HEK293 (cell line): ENCODE measurements at regions not wholly inside any gene's neighbourhood (a gene's known extent, or its start where the extent isn't known, plus 50 kb on each side); places are given as distances from the start of the nearest gene placed in this dataset.

Experiments used
- CTCF ChIA-PET: fragments of 350-600 bp; formaldehyde crosslinking; extraction: SDS; loops from one replicate; lab custom pipeline; 2021; ENCODE audit warnings: antibody characterized with exemption; lab: Yijun Ruan, JAX
- POLR2A ChIA-PET: fragments of 300-600 bp; formaldehyde crosslinking; extraction: SDS; loops from one replicate; lab custom pipeline; 2020; ENCODE audit warnings: antibody characterized with exemption, inconsistent platforms; lab: Yijun Ruan, JAX
- H3K27ac ChIP-seq: fragments of 200-500 bp; sonication (Bioruptor generic); 2 replicates; pipeline ENCODE4 v1.5.1; 2014; ENCODE audit warnings: low read depth, low read length, control low read depth, inconsistent platforms; ENCODE audit errors: extremely low read depth
- H3K36me3 ChIP-seq, 2 experiments: fragments of 200-500 bp in 1 of 2; sonication (Bioruptor generic) in 1 of 2; 1 replicate in 1 of 2; 2 replicates in 1 of 2; pipeline ENCODE4 v1.5.1; 2014 to 2017; ENCODE audit warnings: inconsistent platforms in 2 of 2, low read length in 2 of 2; ENCODE audit not compliant: control insufficient read depth in 2 of 2, insufficient read depth in 1 of 2
- H3K4me1 ChIP-seq: fragments of 200-500 bp; sonication (Bioruptor generic); 2 replicates; pipeline ENCODE4 v1.5.1; 2014; ENCODE audit warnings: mild to moderate bottlenecking, low read length, inconsistent platforms; ENCODE audit not compliant: control insufficient read depth, insufficient read depth
- H3K4me3 ChIP-seq: 2 replicates; pipeline ENCODE4 v1.5.1; 2011; ENCODE audit warnings: low read depth, mild to moderate bottlenecking, control low read depth, low read length, moderate library complexity
- H3K9me3 ChIP-seq: fragments of 200-500 bp; sonication (Bioruptor generic); 2 replicates; pipeline ENCODE4 v1.5.1; 2014; ENCODE audit warnings: low read depth, low read length, inconsistent platforms; ENCODE audit not compliant: control insufficient read depth, insufficient read depth
- BCL11A ChIP-seq: fragments of 450-650 bp; formaldehyde crosslinking; IDR thresholded peaks from 2 replicates; pipeline ENCODE4 v1.5.1; 2016; ENCODE audit warnings: low read depth, missing biosample characterization, missing genetic modification characterization
- GFI1B ChIP-seq: fragments of 450-650 bp; formaldehyde crosslinking; IDR thresholded peaks from 2 replicates; pipeline ENCODE4 v1.5.1; 2016; ENCODE audit warnings: missing biosample characterization, missing genetic modification characterization
- KLF7 ChIP-seq: fragments of 450-650 bp; formaldehyde crosslinking; IDR thresholded peaks from 2 replicates; pipeline ENCODE4 v1.5.1; 2016; ENCODE audit warnings: missing biosample characterization, missing genetic modification characterization, borderline replicate concordance
- PRDM1 ChIP-seq: fragments of 450-650 bp; formaldehyde crosslinking; IDR thresholded peaks from 2 replicates; pipeline ENCODE4; 2016; ENCODE audit warnings: missing biosample characterization, missing genetic modification characterization
- SALL2 ChIP-seq: fragments of 450-650 bp; formaldehyde crosslinking; IDR thresholded peaks from 2 replicates; pipeline ENCODE4 v1.5.0; 2017; ENCODE audit warnings: missing biosample characterization, mild to moderate bottlenecking, missing genetic modification characterization, borderline replicate concordance
- SCRT2 ChIP-seq: fragments of 450-650 bp; formaldehyde crosslinking; IDR thresholded peaks from 2 replicates; pipeline ENCODE4 v1.5.1; 2016; ENCODE audit warnings: missing biosample characterization, missing genetic modification characterization
- WT1 ChIP-seq: fragments of 450-650 bp; formaldehyde crosslinking; IDR thresholded peaks from 2 replicates; pipeline ENCODE4 v1.5.1; 2016; ENCODE audit warnings: missing biosample characterization, missing genetic modification characterization
- ZFP37 ChIP-seq: fragments of 450-650 bp; formaldehyde crosslinking; IDR thresholded peaks from 2 replicates; pipeline ENCODE4 v1.5.1; 2016; ENCODE audit warnings: missing biosample characterization, missing genetic modification characterization
- ZNF174 ChIP-seq: fragments of 450-650 bp; formaldehyde crosslinking; IDR thresholded peaks from 2 replicates; pipeline ENCODE4 v1.5.0; 2017; ENCODE audit warnings: missing biosample characterization, mild to moderate bottlenecking, missing genetic modification characterization
- ZNF184 ChIP-seq: fragments of 450-650 bp; IDR thresholded peaks from 2 replicates; pipeline ENCODE4 v1.5.1; 2018; ENCODE audit warnings: missing biosample characterization, mild to moderate bottlenecking, missing genetic modification characterization
- ZNF266 ChIP-seq: fragments of 450-650 bp; formaldehyde crosslinking; IDR thresholded peaks from 2 replicates; pipeline ENCODE4 v1.5.1; 2016; ENCODE audit warnings: missing biosample characterization, missing genetic modification characterization, low read depth
- ZNF324 ChIP-seq: fragments of 450-650 bp; formaldehyde crosslinking; IDR thresholded peaks from 2 replicates; pipeline ENCODE4 v1.5.1; 2016; ENCODE audit warnings: missing biosample characterization, missing genetic modification characterization
- ZNF335 ChIP-seq: fragments of 450-650 bp; formaldehyde crosslinking; conservative IDR thresholded peaks from 2 replicates; pipeline ENCODE4 v1.5.1; 2016; ENCODE audit warnings: missing biosample characterization, missing genetic modification characterization
- ZNF37A ChIP-seq: fragments of 450-650 bp; IDR thresholded peaks from 2 replicates; pipeline ENCODE4 v1.5.1; 2018; ENCODE audit warnings: missing biosample characterization, missing genetic modification characterization
- ZNF529 ChIP-seq: fragments of 450-650 bp; formaldehyde crosslinking; IDR thresholded peaks from 2 replicates; pipeline ENCODE4 v1.5.1; 2017; ENCODE audit warnings: missing genetic modification characterization, missing biosample characterization; ENCODE audit not compliant: insufficient replicate concordance
- ZNF555 ChIP-seq: fragments of 450-650 bp; formaldehyde crosslinking; conservative IDR thresholded peaks from 2 replicates; pipeline ENCODE4 v1.5.1; 2017; ENCODE audit warnings: missing biosample characterization, mild to moderate bottlenecking, missing genetic modification characterization, inconsistent platforms
- ZNF560 ChIP-seq: fragments of 450-650 bp; formaldehyde crosslinking; IDR thresholded peaks from 2 replicates; pipeline ENCODE4 v1.5.1; 2017; ENCODE audit warnings: missing biosample characterization, missing genetic modification characterization, borderline replicate concordance
- ZNF585B ChIP-seq: fragments of 450-650 bp; formaldehyde crosslinking; IDR thresholded peaks from 2 replicates; pipeline ENCODE4 v1.5.1; 2016; ENCODE audit warnings: missing biosample characterization, missing genetic modification characterization
- ZNF624 ChIP-seq: fragments of 450-650 bp; formaldehyde crosslinking; IDR thresholded peaks from 2 replicates; pipeline ENCODE4 v1.5.1; 2017; ENCODE audit warnings: missing biosample characterization, missing genetic modification characterization
- ZNF629 ChIP-seq: fragments of 450-650 bp; formaldehyde crosslinking; IDR thresholded peaks from 2 replicates; pipeline ENCODE4 v1.5.1; 2017; ENCODE audit warnings: missing biosample characterization, missing genetic modification characterization
- ZNF837 ChIP-seq: fragments of 450-650 bp; formaldehyde crosslinking; IDR thresholded peaks from 2 replicates; pipeline ENCODE4 v1.5.1; 2016; ENCODE audit warnings: missing biosample characterization, missing genetic modification characterization
- ZSCAN23 ChIP-seq: fragments of 450-650 bp; formaldehyde crosslinking; IDR thresholded peaks from 2 replicates; pipeline ENCODE4 v1.5.1; 2016; ENCODE audit warnings: missing biosample characterization, missing genetic modification characterization
- ZSCAN30 ChIP-seq: fragments of 450-650 bp; IDR thresholded peaks from 2 replicates; pipeline ENCODE4 v1.5.1; 2018; ENCODE audit warnings: missing biosample characterization, mild to moderate bottlenecking, missing genetic modification characterization, moderate library complexity
- TF ChIP-seq, protein P1 (sequence below): fragments of 450-650 bp; formaldehyde crosslinking; IDR thresholded peaks from 2 replicates; pipeline ENCODE4 v1.5.1; 2017; ENCODE audit warnings: missing biosample characterization, missing genetic modification characterization
- TF ChIP-seq, protein P2 (sequence below): fragments of 450-650 bp; formaldehyde crosslinking; IDR thresholded peaks from 2 replicates; pipeline ENCODE4 v1.5.1; 2016; ENCODE audit warnings: missing biosample characterization, missing genetic modification characterization
- TF ChIP-seq, protein P3 (sequence below): fragments of 450-650 bp; formaldehyde crosslinking; IDR thresholded peaks from 2 replicates; pipeline ENCODE4 v1.5.1; 2016; ENCODE audit warnings: missing biosample characterization, missing genetic modification characterization
- TF ChIP-seq, protein P4 (sequence below): fragments of 450-650 bp; formaldehyde crosslinking; IDR thresholded peaks from 2 replicates; pipeline ENCODE4 v1.5.1; 2016; ENCODE audit warnings: missing biosample characterization, missing genetic modification characterization

DNA sequence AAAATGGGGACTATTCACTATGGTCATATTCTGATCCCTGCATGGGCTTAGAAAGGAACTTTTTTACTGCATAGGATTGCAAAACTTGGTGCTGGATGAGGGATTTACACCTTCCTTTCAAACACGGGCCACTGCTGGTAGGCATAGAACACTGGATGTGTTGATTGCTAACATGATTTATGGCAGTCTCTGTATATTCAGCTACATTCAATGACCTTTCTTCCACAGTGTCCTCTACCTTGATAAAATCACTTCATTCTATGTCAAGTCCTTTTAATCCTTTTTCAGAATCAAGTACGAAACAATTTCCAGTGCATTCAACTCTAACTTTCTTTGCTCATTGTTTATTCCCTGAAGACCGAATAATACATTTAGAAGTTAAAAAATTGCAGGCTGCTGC is 91.9 kb upstream of the ATG10 start (continued):
- TF ChIP-seq, protein P1, sequence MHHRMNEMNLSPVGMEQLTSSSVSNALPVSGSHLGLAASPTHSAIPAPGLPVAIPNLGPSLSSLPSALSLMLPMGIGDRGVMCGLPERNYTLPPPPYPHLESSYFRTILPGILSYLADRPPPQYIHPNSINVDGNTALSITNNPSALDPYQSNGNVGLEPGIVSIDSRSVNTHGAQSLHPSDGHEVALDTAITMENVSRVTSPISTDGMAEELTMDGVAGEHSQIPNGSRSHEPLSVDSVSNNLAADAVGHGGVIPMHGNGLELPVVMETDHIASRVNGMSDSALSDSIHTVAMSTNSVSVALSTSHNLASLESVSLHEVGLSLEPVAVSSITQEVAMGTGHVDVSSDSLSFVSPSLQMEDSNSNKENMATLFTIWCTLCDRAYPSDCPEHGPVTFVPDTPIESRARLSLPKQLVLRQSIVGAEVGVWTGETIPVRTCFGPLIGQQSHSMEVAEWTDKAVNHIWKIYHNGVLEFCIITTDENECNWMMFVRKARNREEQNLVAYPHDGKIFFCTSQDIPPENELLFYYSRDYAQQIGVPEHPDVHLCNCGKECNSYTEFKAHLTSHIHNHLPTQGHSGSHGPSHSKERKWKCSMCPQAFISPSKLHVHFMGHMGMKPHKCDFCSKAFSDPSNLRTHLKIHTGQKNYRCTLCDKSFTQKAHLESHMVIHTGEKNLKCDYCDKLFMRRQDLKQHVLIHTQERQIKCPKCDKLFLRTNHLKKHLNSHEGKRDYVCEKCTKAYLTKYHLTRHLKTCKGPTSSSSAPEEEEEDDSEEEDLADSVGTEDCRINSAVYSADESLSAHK (tag by site-specific recombination), result no peak
- TF ChIP-seq BCL11A (tag by site-specific recombination), result no peak
- no peak for TF ChIP-seq ZFP37 (tag by site-specific recombination)
- TF ChIP-seq ZNF266 (tag by site-specific recombination), result no peak
- TF ChIP-seq GFI1B (tag by site-specific recombination), result no peak
- TF ChIP-seq KLF7, result no peak
- TF ChIP-seq SCRT2 (tag by site-specific recombination), result no peak
- TF ChIP-seq PRDM1 (tag by site-specific recombination), result no peak
- TF ChIP-seq, protein P2, sequence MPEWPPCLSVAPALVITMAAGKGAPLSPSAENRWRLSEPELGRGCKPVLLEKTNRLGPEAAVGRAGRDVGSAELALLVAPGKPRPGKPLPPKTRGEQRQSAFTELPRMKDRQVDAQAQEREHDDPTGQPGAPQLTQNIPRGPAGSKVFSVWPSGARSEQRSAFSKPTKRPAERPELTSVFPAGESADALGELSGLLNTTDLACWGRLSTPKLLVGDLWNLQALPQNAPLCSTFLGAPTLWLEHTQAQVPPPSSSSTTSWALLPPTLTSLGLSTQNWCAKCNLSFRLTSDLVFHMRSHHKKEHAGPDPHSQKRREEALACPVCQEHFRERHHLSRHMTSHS (tag by site-specific recombination), result no peak
- no peak for TF ChIP-seq ZNF184 (tag by site-specific recombination)
- no peak for TF ChIP-seq ZNF629 (tag by site-specific recombination)
- TF ChIP-seq, all 188 proteins: peak for 0

DNA sequence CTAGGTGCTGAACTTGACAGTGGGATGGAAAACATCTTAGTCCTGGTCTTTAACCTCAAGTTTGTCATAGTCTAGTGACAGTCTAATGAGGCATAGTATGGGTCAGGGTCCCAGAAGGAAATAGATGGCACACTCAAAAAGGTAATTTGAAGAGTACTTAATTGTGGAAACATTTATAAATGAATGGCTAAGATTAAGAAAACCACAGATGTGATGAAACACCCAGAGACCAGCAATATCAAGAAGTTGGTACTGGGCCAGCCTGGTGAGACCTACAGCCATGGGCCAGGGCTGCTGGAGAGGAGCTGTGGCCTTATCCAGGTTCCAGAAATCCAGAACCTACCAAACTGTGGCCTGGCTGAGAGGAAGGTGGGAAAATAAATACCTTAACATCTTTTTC is 93.5 kb upstream of the ATG10 start:
- POLR2A ChIA-PET, result no interaction called here
- H3K4me1 ChIP-seq, result no peaks in the 10 kb centered on the region

DNA sequence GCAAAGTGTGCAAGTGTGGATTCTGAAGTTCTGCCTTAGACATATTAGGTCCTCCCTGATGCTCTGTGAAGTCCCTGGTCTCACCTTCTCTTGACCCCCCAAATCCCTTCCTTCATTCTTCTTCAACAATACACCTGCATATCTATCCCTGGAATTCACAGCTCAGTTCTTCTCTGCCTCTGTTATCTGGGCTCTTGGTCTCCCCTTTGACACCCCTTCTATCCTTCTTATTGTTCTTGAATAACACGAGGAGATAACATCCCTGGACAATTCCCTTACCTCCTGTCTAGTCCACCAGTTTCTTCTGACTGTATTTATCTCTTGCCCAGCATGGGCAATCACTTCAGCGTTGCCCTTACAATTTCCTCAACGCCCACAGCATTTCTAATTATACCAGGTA is 104.8 kb upstream of the ATG10 start:
- Histone ChIP-seq H3K27ac (no peak overlapping the region), H3K36me3 (no peaks in the 10 kb centered on the region), H3K9me3 (no peaks in the 10 kb centered on the region), H3K4me3 (no peak overlapping the region), H3K4me1 (no peaks in the 10 kb centered on the region)
- CTCF ChIA-PET, result no interaction called here
- POLR2A ChIA-PET, result no interaction called here
- TF ChIP-seq ZNF555 (tag by site-specific recombination) (no peak), ZNF324 (tag by site-specific recombination) (no peak), ZNF585B (tag by site-specific recombination) (no peak), ZSCAN30 (tag by site-specific recombination) (no peak), WT1 (tag by site-specific recombination) (no peak), ZNF624 (tag by site-specific recombination) (no peak), ZSCAN23 (no peak), ZNF37A (tag by site-specific recombination) (no peak), SALL2 (tag by site-specific recombination) (no peak), ZNF174 (tag by site-specific recombination) (no peak)
- TF ChIP-seq, protein P3, sequence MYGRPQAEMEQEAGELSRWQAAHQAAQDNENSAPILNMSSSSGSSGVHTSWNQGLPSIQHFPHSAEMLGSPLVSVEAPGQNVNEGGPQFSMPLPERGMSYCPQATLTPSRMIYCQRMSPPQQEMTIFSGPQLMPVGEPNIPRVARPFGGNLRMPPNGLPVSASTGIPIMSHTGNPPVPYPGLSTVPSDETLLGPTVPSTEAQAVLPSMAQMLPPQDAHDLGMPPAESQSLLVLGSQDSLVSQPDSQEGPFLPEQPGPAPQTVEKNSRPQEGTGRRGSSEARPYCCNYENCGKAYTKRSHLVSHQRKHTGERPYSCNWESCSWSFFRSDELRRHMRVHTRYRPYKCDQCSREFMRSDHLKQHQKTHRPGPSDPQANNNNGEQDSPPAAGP (tag by site-specific recombination), result no peak
- TF ChIP-seq, protein P4, sequence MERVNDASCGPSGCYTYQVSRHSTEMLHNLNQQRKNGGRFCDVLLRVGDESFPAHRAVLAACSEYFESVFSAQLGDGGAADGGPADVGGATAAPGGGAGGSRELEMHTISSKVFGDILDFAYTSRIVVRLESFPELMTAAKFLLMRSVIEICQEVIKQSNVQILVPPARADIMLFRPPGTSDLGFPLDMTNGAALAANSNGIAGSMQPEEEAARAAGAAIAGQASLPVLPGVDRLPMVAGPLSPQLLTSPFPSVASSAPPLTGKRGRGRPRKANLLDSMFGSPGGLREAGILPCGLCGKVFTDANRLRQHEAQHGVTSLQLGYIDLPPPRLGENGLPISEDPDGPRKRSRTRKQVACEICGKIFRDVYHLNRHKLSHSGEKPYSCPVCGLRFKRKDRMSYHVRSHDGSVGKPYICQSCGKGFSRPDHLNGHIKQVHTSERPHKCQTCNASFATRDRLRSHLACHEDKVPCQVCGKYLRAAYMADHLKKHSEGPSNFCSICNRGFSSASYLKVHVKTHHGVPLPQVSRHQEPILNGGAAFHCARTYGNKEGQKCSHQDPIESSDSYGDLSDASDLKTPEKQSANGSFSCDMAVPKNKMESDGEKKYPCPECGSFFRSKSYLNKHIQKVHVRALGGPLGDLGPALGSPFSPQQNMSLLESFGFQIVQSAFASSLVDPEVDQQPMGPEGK, result no peak

More for the DNA sequence above, 93.5 kb upstream of the ATG10 start:
- no peak overlapping the region for H3K27ac ChIP-seq
- TF ChIP-seq ZNF560 (tag by site-specific recombination), result no peak
- no peak for TF ChIP-seq ZNF529 (tag by site-specific recombination)
- TF ChIP-seq ZNF335, result no peak
- TF ChIP-seq, protein P4, result no peak
- no peak for TF ChIP-seq ZNF585B (tag by site-specific recombination)
- TF ChIP-seq ZNF837 (tag by site-specific recombination), result no peak
- no peaks in the 10 kb centered on the region for H3K36me3 ChIP-seq
- H3K4me3 ChIP-seq, result no peak overlapping the region
- CTCF ChIA-PET, result interaction anchor here (1.1 kb wide), 1 partner anchor 21 kb away, joined by 3 read pairs; no protein-coding TSS in a partner anchor
- no peaks in the 10 kb centered on the region for H3K9me3 ChIP-seq
